ENCODE measurements at regions not wholly inside any gene's neighbourhood (a gene's known extent, or its start where the extent isn't known, plus 50 kb on each side); places are given as distances from the start of the nearest gene placed in this dataset.
"Not testable (repeated sequence)": the region's sequence is repeated elsewhere in the genome, so short reads cannot be mapped to it uniquely, and the experiment has no call there.

DNA sequence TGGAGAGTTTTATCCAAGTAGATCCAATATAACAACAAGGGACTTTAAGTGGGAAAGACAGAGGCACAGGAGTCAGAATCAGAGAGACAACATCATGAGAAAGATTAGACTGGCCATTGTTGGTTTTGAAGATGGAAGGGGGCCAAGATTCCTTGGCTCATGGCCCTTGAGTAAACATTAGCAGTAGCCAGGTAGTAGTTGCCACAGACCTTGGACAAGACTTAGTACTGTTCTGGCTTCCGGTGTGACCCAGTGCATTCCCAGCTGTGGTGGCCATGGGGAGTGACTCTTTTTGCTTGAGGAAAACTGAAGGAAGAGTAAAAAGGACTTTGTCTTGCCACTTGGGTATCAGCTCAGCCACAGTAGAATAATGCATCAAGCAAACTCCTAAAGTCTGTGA is 462.2 kb upstream of the CPXCR1 start:
- Histone ChIP-seq H3K4me1 (ENCODE audit: control insufficient read depth, insufficient read depth, low read length) (no peaks in the 10 kb centered on the region), H3K27me3 (ENCODE audit: control insufficient read depth, insufficient read depth, low read length) (no peaks in the 10 kb centered on the region), H3K4me3 (ENCODE audit: low read depth in 2 of 2, low read length in 2 of 2) (no peak overlapping the region), H3K9me3 (ENCODE audit: control insufficient read depth, insufficient read depth, low read depth, low read length) (no peaks in the 10 kb centered on the region), H3K36me3 (ENCODE audit: control insufficient read depth, insufficient read depth, low read length) (no peaks in the 10 kb centered on the region), H3K27ac (ENCODE audit: low read length) (no peak overlapping the region)
- ATAC-seq (no peak), DNase-seq (ENCODE audit: low read depth, low spot score) (no peak)
- in situ Hi-C loops (cut with HindIII; ENCODE audit: low pct_unique_long_range_greater_than_20kb, low sequenced_read_pairs) (no loop called here), intact Hi-C loops (cut with micrococcal nuclease; ENCODE audit: unreplicated experiment) (no loop called here)
- BruUV-seq (replicated peaks), result no TSS peak
- CTCF ChIA-PET, result no interaction called here
- TF ChIP-seq TCF7L2 (IDR thresholded peaks at IDR 0.05; ENCODE audit: low read depth, low read length) (no peak), POLR2AphosphoS5 (IDR thresholded peaks at IDR 0.05; ENCODE audit: low read depth, low read length) (no peak)
- POLR2A ChIA-PET, result no interaction called here

DNA sequence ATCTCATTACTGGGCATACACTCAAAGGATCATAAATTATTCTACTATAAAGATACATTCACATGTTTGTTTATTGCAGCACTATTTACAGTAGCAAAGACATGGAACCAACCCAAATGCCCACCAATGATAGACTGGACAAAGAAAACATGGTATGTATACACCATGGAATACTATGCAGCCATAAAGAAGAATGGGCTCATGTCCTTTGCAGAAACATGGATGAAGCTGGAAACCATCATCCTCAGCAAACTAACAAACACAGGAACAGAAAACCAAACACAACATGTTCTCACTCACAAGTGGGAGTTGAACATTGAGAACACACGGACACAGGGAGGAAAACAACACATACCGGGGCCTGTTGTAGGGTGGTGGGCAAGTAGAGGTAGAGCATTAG is 433.1 kb upstream of the CPXCR1 start:
- H3K9me3 ChIP-seq (ENCODE audit: control insufficient read depth, insufficient read depth, low read depth, low read length); DNase-seq (ENCODE audit: low read depth, low spot score); BruUV-seq (replicated peaks); POLR2A ChIA-PET; H3K27me3 ChIP-seq (ENCODE audit: control insufficient read depth, insufficient read depth, low read length); H3K36me3 ChIP-seq (ENCODE audit: control insufficient read depth, insufficient read depth, low read length); in situ Hi-C loops (cut with HindIII; ENCODE audit: low pct_unique_long_range_greater_than_20kb, low sequenced_read_pairs); intact Hi-C loops (cut with micrococcal nuclease; ENCODE audit: unreplicated experiment); H3K4me3 ChIP-seq (ENCODE audit: low read depth in 2 of 2, low read length in 2 of 2); H3K4me1 ChIP-seq (ENCODE audit: control insufficient read depth, insufficient read depth, low read length); H3K27ac ChIP-seq (ENCODE audit: low read length); ATAC-seq; CTCF ChIA-PET: not testable (repeated sequence)

DNA sequence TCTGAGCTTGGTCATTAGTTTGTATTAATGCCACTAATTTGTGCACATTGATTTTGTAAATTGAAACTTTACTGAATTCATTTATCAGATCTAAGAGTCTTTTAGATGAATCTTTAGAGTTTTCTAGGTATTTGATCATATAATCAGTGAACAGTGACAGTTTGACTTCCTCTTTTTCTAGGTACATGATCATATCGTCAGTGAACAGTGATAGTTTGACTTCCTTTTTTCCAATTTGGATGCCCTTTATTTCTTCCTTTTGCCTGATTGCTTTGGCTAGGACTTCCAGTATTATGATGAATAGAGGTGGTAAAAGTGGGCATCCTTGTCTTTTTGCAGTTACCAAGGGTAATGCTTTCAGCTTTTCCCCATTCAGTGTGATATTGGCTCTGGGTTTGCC is 421.4 kb upstream of the CPXCR1 start:
- Histone ChIP-seq H3K27ac (ENCODE audit: low read length) (no peak overlapping the region), H3K4me1 (ENCODE audit: control insufficient read depth, insufficient read depth, low read length) (no peaks in the 10 kb centered on the region), H3K9me3 (ENCODE audit: control insufficient read depth, insufficient read depth, low read depth, low read length) (no peaks in the 10 kb centered on the region), H3K4me3 (ENCODE audit: low read depth in 2 of 2, low read length in 2 of 2) (no peak overlapping the region), H3K36me3 (ENCODE audit: control insufficient read depth, insufficient read depth, low read length) (no peaks in the 10 kb centered on the region), H3K27me3 (ENCODE audit: control insufficient read depth, insufficient read depth, low read length) (no peaks in the 10 kb centered on the region)
- CTCF ChIA-PET, result no interaction called here
- in situ Hi-C loops (cut with HindIII; ENCODE audit: low pct_unique_long_range_greater_than_20kb, low sequenced_read_pairs), result no loop called here
- POLR2A ChIA-PET, result no interaction called here
- no TSS peak for BruUV-seq (replicated peaks)
- intact Hi-C loops (cut with micrococcal nuclease; ENCODE audit: unreplicated experiment), result no loop called here
- DNase-seq (ENCODE audit: low read depth, low spot score) (no peak), ATAC-seq (no peak)
- no peak for TF ChIP-seq POLR2AphosphoS5 (IDR thresholded peaks at IDR 0.05; ENCODE audit: low read depth, low read length)
- no peak for TF ChIP-seq TCF7L2 (IDR thresholded peaks at IDR 0.05; ENCODE audit: low read depth, low read length)
- TF ChIP-seq SIN3A (IDR thresholded peaks at IDR 0.05; ENCODE audit: borderline replicate concordance, insufficient read depth, low read depth, low read length), result no peak
- TF ChIP-seq, protein P1, sequence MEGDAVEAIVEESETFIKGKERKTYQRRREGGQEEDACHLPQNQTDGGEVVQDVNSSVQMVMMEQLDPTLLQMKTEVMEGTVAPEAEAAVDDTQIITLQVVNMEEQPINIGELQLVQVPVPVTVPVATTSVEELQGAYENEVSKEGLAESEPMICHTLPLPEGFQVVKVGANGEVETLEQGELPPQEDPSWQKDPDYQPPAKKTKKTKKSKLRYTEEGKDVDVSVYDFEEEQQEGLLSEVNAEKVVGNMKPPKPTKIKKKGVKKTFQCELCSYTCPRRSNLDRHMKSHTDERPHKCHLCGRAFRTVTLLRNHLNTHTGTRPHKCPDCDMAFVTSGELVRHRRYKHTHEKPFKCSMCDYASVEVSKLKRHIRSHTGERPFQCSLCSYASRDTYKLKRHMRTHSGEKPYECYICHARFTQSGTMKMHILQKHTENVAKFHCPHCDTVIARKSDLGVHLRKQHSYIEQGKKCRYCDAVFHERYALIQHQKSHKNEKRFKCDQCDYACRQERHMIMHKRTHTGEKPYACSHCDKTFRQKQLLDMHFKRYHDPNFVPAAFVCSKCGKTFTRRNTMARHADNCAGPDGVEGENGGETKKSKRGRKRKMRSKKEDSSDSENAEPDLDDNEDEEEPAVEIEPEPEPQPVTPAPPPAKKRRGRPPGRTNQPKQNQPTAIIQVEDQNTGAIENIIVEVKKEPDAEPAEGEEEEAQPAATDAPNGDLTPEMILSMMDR (IDR thresholded peaks at IDR 0.05), result no peak
- TF ChIP-seq, protein P2, sequence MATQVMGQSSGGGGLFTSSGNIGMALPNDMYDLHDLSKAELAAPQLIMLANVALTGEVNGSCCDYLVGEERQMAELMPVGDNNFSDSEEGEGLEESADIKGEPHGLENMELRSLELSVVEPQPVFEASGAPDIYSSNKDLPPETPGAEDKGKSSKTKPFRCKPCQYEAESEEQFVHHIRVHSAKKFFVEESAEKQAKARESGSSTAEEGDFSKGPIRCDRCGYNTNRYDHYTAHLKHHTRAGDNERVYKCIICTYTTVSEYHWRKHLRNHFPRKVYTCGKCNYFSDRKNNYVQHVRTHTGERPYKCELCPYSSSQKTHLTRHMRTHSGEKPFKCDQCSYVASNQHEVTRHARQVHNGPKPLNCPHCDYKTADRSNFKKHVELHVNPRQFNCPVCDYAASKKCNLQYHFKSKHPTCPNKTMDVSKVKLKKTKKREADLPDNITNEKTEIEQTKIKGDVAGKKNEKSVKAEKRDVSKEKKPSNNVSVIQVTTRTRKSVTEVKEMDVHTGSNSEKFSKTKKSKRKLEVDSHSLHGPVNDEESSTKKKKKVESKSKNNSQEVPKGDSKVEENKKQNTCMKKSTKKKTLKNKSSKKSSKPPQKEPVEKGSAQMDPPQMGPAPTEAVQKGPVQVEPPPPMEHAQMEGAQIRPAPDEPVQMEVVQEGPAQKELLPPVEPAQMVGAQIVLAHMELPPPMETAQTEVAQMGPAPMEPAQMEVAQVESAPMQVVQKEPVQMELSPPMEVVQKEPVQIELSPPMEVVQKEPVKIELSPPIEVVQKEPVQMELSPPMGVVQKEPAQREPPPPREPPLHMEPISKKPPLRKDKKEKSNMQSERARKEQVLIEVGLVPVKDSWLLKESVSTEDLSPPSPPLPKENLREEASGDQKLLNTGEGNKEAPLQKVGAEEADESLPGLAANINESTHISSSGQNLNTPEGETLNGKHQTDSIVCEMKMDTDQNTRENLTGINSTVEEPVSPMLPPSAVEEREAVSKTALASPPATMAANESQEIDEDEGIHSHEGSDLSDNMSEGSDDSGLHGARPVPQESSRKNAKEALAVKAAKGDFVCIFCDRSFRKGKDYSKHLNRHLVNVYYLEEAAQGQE (IDR thresholded peaks at IDR 0.05; ENCODE audit: insufficient read depth in 1 of 2, low read depth in 2 of 2, low read length in 1 of 2), result no peak

Measured in Panc1 (cell line).